Activated T-helper 2 cell treated with anti-CD3 and anti-CD28 coated beads, Interferon-gamma antibody, Interleukin-2, Interleukin-4, amounts not matched to agents 10 μg/mL and 5 μg/mL and 100 μg/mL, durations not matched to agents 14 hours and 24 hours and 36 hours (primary cell): ENCODE measurements at regions not wholly inside any gene's neighbourhood (a gene's known extent, or its start where the extent isn't known, plus 50 kb on each side); places are given as distances from the start of the nearest gene placed in this dataset.

Source experiments
- DNase-seq: peaks from one replicate; pipeline ENCODE4 v3.0.0; 2021; ENCODE audit warnings: low spot score
- H3K27ac Mint-ChIP-seq: one replicate; pipeline ENCODE4 v1.8.0; 2021; ENCODE audit warnings: mixed read lengths
- H3K27me3 Mint-ChIP-seq: one replicate; pipeline ENCODE4 v1.8.0; 2021; ENCODE audit warnings: low read depth, mixed read lengths
- H3K36me3 Mint-ChIP-seq: one replicate; pipeline ENCODE4 v1.8.0; 2021; ENCODE audit warnings: low read depth, mixed read lengths
- H3K4me1 Mint-ChIP-seq: one replicate; pipeline ENCODE4 v1.8.0; 2021; ENCODE audit warnings: low read depth, mixed read lengths
- H3K4me3 Mint-ChIP-seq: one replicate; pipeline ENCODE4 v1.8.0; 2021; ENCODE audit warnings: low read depth, mild to moderate bottlenecking, moderate library complexity, mixed read lengths
- H3K9me3 Mint-ChIP-seq: one replicate; pipeline ENCODE4 v1.8.0; 2021; ENCODE audit warnings: mixed read lengths
- intact Hi-C: fragments of 100-400 bp; cut with micrococcal nuclease; formaldehyde crosslinking; loops from one replicate; pipeline ENCODE4 v1.15.1; 2023

DNA sequence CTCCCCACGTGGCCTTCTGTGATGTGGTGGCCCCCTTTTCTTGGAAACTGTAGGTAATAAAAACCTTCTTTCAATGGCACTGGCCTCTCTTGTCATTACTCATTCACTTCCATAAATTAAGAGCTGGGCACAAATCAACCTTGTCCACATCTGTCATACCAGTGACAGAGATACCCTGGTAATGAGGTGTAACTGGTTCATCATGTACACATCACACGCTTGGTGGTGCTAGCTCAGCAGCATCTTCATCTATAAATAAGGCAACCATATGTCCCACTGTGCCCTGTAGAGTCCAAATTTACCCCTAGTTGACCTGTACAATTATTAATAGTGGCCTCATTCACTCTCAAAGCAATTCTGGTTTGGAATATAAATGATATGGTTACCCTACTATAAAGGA lies 245.6 kb downstream of the HIVEP2 start:
- H3K4me3 Mint-ChIP-seq = no peak overlapping the region
- H3K27ac Mint-ChIP-seq = no peak overlapping the region
- H3K9me3 Mint-ChIP-seq = no peaks in the 10 kb centered on the region
- no peak for DNase-seq
- no peaks in the 10 kb centered on the region for H3K36me3 Mint-ChIP-seq
- no peaks in the 10 kb centered on the region for H3K27me3 Mint-ChIP-seq
- intact Hi-C loops = loop anchor here (10.0 kb wide), 4 partner anchors 145 to 635 kb away; no protein-coding TSS in a partner anchor
- peaks cover 5% of the 10 kb centered on the region for H3K4me1 Mint-ChIP-seq

- Mint-ChIP-seq H3K9me3 (no peaks in the 10 kb centered on the region), H3K27ac (no peak overlapping the region), H3K4me3 (no peak overlapping the region), H3K36me3 (no peaks in the 10 kb centered on the region), H3K27me3 (no peaks in the 10 kb centered on the region), H3K4me1 (no peaks in the 10 kb centered on the region)
- no peak for DNase-seq
- intact Hi-C loops = no loop called here
Measured at GRCh38 chr6:142700032-142700431, 244.9 kb downstream of the HIVEP2 start.

- no peak overlapping the region for H3K27ac Mint-ChIP-seq
- intact Hi-C loops = no loop called here
Measured at GRCh38 chr6:142700671-142701312, 244.2 kb downstream of the HIVEP2 start.

More at GRCh38 chr6:142700671-142701312, 244.2 kb downstream of the HIVEP2 start:
- no peaks in the 10 kb centered on the region for H3K36me3 Mint-ChIP-seq
- H3K9me3 Mint-ChIP-seq = no peaks in the 10 kb centered on the region
- no peaks in the 10 kb centered on the region for H3K27me3 Mint-ChIP-seq
- no peak overlapping the region for H3K4me3 Mint-ChIP-seq
- no peak for DNase-seq
- no peaks in the 10 kb centered on the region for H3K4me1 Mint-ChIP-seq
